Neural progenitor cell (in vitro differentiated cells): ENCODE measurements at regions not wholly inside any gene's neighbourhood (a gene's known extent, or its start where the extent isn't known, plus 50 kb on each side); places are given as distances from the start of the nearest gene placed in this dataset.

ENCODE experiments used
- DNase-seq: peaks from one replicate; pipeline ENCODE4 v3.0.0-alpha.2; 2016; ENCODE audit warnings: low spot score
- H2AFZ ChIP-seq: fragments of 200-600 bp; sonication (generic); replicated peaks from 2 replicates; pipeline ENCODE4 v1.6.1; 2016; ENCODE audit warnings: antibody characterized with exemption
- H3F3A ChIP-seq: fragments of 200-600 bp; sonication (generic); 2 replicates; pipeline ENCODE4 v1.6.1; 2016; ENCODE audit warnings: antibody characterized with exemption, low read depth
- H3K27ac ChIP-seq: fragments of 200-600 bp; sonication (generic); 2 replicates; pipeline ENCODE4 v1.5.1; 2016; ENCODE audit warnings: mild to moderate bottlenecking
- H3K27me3 ChIP-seq: fragments of 200-600 bp; sonication (generic); 2 replicates; pipeline ENCODE4 v1.6.1; 2016; ENCODE audit warnings: mild to moderate bottlenecking, moderate library complexity
- H3K36me3 ChIP-seq: fragments of 200-600 bp; sonication (generic); 2 replicates; pipeline ENCODE4 v1.5.1; 2016
- H3K4me1 ChIP-seq: fragments of 200-600 bp; sonication (generic); 2 replicates; pipeline ENCODE4 v1.6.1; 2016; ENCODE audit warnings: mixed run types
- H3K4me2 ChIP-seq: fragments of 200-600 bp; sonication (generic); 2 replicates; pipeline ENCODE4 v1.6.1; 2016
- H3K4me3 ChIP-seq: fragments of 200-600 bp; sonication (generic); 2 replicates; pipeline ENCODE4 v1.5.1; 2016
- H3K79me2 ChIP-seq: fragments of 200-600 bp; sonication (generic); 2 replicates; pipeline ENCODE4 v1.6.1; 2016; ENCODE audit warnings: low read depth
- H3K9ac ChIP-seq: fragments of 200-600 bp; sonication (generic); 2 replicates; pipeline ENCODE4 v1.6.1; 2016
- H3K9me3 ChIP-seq: fragments of 200-600 bp; sonication (generic); 2 replicates; pipeline ENCODE4 v1.5.1; 2016; ENCODE audit warnings: low read depth
- H4K20me1 ChIP-seq: fragments of 200-600 bp; sonication (generic); 2 replicates; pipeline ENCODE4 v1.6.1; 2016; ENCODE audit warnings: low read depth
- H3K27ac Mint-ChIP-seq: 3 replicates; pipeline ENCODE4 v1.8.0; 2021; ENCODE audit warnings: mixed read lengths
- H3K27me3 Mint-ChIP-seq: 2 replicates; pipeline ENCODE4 v1.8.0; 2022; ENCODE audit warnings: low read depth, mild to moderate bottlenecking, inconsistent platforms, moderate library complexity, mixed read lengths; ENCODE audit not compliant: insufficient read depth
- H3K36me3 Mint-ChIP-seq: 3 replicates; pipeline ENCODE4 v1.8.0; 2021; ENCODE audit warnings: mixed read lengths
- H3K4me1 Mint-ChIP-seq: 3 replicates; pipeline ENCODE4 v1.8.0; 2021; ENCODE audit warnings: mixed read lengths
- H3K4me3 Mint-ChIP-seq: 3 replicates; pipeline ENCODE4 v1.8.0; 2021; ENCODE audit warnings: mild to moderate bottlenecking, moderate library complexity, mixed read lengths
- H3K9me3 Mint-ChIP-seq: 3 replicates; pipeline ENCODE4 v1.8.0; 2020; ENCODE audit warnings: mixed read lengths
- EZH2 ChIP-seq: fragments of 200-600 bp; sonication (generic); IDR thresholded peaks from 2 replicates; pipeline ENCODE4 v1.6.1; 2017; ENCODE audit warnings: antibody characterized with exemption, mild to moderate bottlenecking, moderate library complexity
- EZH2phosphoT487 ChIP-seq: fragments of 200-600 bp; sonication (generic); IDR thresholded peaks from 2 replicates; pipeline ENCODE4 v1.6.1; 2017; ENCODE audit warnings: antibody characterized with exemption
- TF ChIP-seq, protein P1 (sequence below): fragments of 200-600 bp; sonication (generic); IDR thresholded peaks from 2 replicates; pipeline ENCODE4 v1.5.1; 2017; ENCODE audit warnings: antibody characterized with exemption, mild to moderate bottlenecking

- Histone ChIP-seq H3F3A (no peaks in the 10 kb centered on the region), H4K20me1 (no peaks in the 10 kb centered on the region), H3K4me1 (no peaks in the 10 kb centered on the region), H3K27ac (no peak overlapping the region), H3K9me3 (no peaks in the 10 kb centered on the region), H3K9ac (no peak overlapping the region), H3K36me3 (no peaks in the 10 kb centered on the region), H2AFZ (no peak overlapping the region), H3K27me3 (no peaks in the 10 kb centered on the region), H3K4me3 (no peak overlapping the region), H3K4me2 (no peak overlapping the region), H3K79me2 (no peaks in the 10 kb centered on the region)
- H3K4me1 Mint-ChIP-seq = no peaks in the 10 kb centered on the region
- no peaks in the 10 kb centered on the region for H3K27me3 Mint-ChIP-seq
- peaks cover 2% of the 10 kb centered on the region for H3K9me3 Mint-ChIP-seq
- no peak for DNase-seq
- TF ChIP-seq EZH2 = no peak
- TF ChIP-seq, protein P1, sequence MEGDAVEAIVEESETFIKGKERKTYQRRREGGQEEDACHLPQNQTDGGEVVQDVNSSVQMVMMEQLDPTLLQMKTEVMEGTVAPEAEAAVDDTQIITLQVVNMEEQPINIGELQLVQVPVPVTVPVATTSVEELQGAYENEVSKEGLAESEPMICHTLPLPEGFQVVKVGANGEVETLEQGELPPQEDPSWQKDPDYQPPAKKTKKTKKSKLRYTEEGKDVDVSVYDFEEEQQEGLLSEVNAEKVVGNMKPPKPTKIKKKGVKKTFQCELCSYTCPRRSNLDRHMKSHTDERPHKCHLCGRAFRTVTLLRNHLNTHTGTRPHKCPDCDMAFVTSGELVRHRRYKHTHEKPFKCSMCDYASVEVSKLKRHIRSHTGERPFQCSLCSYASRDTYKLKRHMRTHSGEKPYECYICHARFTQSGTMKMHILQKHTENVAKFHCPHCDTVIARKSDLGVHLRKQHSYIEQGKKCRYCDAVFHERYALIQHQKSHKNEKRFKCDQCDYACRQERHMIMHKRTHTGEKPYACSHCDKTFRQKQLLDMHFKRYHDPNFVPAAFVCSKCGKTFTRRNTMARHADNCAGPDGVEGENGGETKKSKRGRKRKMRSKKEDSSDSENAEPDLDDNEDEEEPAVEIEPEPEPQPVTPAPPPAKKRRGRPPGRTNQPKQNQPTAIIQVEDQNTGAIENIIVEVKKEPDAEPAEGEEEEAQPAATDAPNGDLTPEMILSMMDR = no peak
- TF ChIP-seq EZH2phosphoT487 = no peak
- no peak overlapping the region for H3K4me3 Mint-ChIP-seq
- no peak overlapping the region for H3K27ac Mint-ChIP-seq
- no peaks in the 10 kb centered on the region for H3K36me3 Mint-ChIP-seq
Observed at GRCh38 chr1:208521534-208521933, 277.4 kb upstream of the PLXNA2 start.

- H3K27me3 Mint-ChIP-seq = peaks cover under 1% of the 10 kb centered on the region
- H3K36me3 ChIP-seq = no peaks in the 10 kb centered on the region
Observed at GRCh38 chr1:208523007-208523406, 278.8 kb upstream of the PLXNA2 start.

GRCh38 chr1:208524376-208524775, 280.2 kb upstream of the PLXNA2 start:
- Histone ChIP-seq H3K36me3 (no peaks in the 10 kb centered on the region), H3K9me3 (no peaks in the 10 kb centered on the region), H3F3A (no peaks in the 10 kb centered on the region), H2AFZ (no peak overlapping the region), H3K4me2 (no peak overlapping the region), H3K4me3 (no peak overlapping the region), H3K79me2 (no peaks in the 10 kb centered on the region), H3K4me1 (peaks cover 6% of the 10 kb centered on the region), H3K27me3 (no peaks in the 10 kb centered on the region), H3K27ac (no peak overlapping the region), H4K20me1 (no peaks in the 10 kb centered on the region), H3K9ac (no peak overlapping the region)
- no peak for DNase-seq
- Mint-ChIP-seq H3K27me3 (peaks cover 2% of the 10 kb centered on the region), H3K4me3 (no peak overlapping the region), H3K36me3 (no peaks in the 10 kb centered on the region), H3K27ac (no peak overlapping the region), H3K4me1 (peaks cover 18% of the 10 kb centered on the region), H3K9me3 (no peaks in the 10 kb centered on the region)
- TF ChIP-seq EZH2phosphoT487 (no peak), EZH2 (no peak)
- TF ChIP-seq, protein P1 = no peak

More at GRCh38 chr1:208523007-208523406, 278.8 kb upstream of the PLXNA2 start:
- H3K4me1 ChIP-seq = peaks cover 6% of the 10 kb centered on the region
- no peak for DNase-seq
- Mint-ChIP-seq H3K36me3 (no peaks in the 10 kb centered on the region), H3K4me3 (no peak overlapping the region), H3K9me3 (no peaks in the 10 kb centered on the region), H3K4me1 (peaks cover 7% of the 10 kb centered on the region), H3K27ac (no peak overlapping the region)
- no peaks in the 10 kb centered on the region for H3K79me2 ChIP-seq
- H3K27me3 ChIP-seq = no peaks in the 10 kb centered on the region
- H3F3A ChIP-seq = no peaks in the 10 kb centered on the region
- H3K9ac ChIP-seq = no peak overlapping the region
- no peak overlapping the region for H2AFZ ChIP-seq
- TF ChIP-seq EZH2 (no peak), EZH2phosphoT487 (no peak)
- TF ChIP-seq, protein P1 = no peak
- no peak overlapping the region for H3K4me2 ChIP-seq
- H3K27ac ChIP-seq = no peak overlapping the region
- no peaks in the 10 kb centered on the region for H3K9me3 ChIP-seq
- no peaks in the 10 kb centered on the region for H4K20me1 ChIP-seq
- H3K4me3 ChIP-seq = no peak overlapping the region
